Gastroesophageal sphincter (tissue), 3 donors: ENCODE measurements at regions not wholly inside any gene's neighbourhood (a gene's known extent, or its start where the extent isn't known, plus 50 kb on each side); places are given as distances from the start of the nearest gene placed in this dataset.

ENCODE experiments used
- EP300 ChIP-seq: sonication (generic); formaldehyde crosslinking; IDR thresholded peaks from one replicate; pipeline ENCODE4 v1.6.1; 2017; ENCODE audit warnings: antibody characterized with exemption, mild to moderate bottlenecking
- POLR2A ChIP-seq, 2 donors: fragments of 450-650 bp; IDR thresholded peaks; one replicate each; pipeline ENCODE4 v1.6.1; 2017; ENCODE audit warnings: antibody characterized with exemption in 2 of 2, mild to moderate bottlenecking in 2 of 2, moderate library complexity in 1 of 2
- POLR2AphosphoS5 ChIP-seq: sonication (generic); formaldehyde crosslinking; IDR thresholded peaks from one replicate; pipeline ENCODE4 v1.6.1; 2017; ENCODE audit warnings: antibody characterized with exemption
- TF ChIP-seq, protein P1 (sequence below), 4 experiments: fragments of 200-600 bp in 2 of 4; fragments of 450-650 bp in 2 of 4; sonication (generic) in 1 of 4; IDR thresholded peaks; one replicate each; pipeline ENCODE4 v1.5.1; 2017 to 2019; ENCODE audit warnings: antibody characterized with exemption in 4 of 4, mild to moderate bottlenecking in 2 of 4, moderate library complexity in 2 of 4

DNA sequence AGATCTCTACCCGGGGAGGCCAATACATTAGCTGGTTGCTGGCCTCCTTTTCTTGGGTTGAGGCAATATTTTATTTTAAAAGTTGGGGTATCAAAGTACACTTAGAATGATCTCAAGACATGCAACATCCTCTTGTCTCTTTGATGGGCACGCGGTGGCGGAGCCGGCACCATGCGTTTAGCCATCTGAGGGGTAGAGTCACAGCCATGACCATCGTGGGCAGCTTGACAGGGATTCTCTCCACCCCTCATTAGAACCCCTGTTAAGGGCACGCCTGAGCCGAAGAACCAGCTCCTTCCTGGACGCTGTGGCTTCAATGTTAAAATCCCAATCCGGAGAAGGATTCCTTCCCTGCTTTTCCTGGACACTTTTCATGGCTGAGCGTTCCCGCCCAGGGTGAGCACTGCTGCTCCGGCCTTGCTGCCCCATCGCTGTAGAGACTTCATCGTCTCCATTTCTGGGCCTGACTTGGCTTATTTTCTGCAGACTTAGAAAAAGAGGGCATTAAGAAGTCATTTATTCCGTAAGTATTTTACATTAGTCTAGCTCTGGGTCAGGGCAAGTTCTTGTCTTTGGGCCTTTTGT, 142.7 kb upstream of the CDH4 start:
- TF ChIP-seq, protein P1, sequence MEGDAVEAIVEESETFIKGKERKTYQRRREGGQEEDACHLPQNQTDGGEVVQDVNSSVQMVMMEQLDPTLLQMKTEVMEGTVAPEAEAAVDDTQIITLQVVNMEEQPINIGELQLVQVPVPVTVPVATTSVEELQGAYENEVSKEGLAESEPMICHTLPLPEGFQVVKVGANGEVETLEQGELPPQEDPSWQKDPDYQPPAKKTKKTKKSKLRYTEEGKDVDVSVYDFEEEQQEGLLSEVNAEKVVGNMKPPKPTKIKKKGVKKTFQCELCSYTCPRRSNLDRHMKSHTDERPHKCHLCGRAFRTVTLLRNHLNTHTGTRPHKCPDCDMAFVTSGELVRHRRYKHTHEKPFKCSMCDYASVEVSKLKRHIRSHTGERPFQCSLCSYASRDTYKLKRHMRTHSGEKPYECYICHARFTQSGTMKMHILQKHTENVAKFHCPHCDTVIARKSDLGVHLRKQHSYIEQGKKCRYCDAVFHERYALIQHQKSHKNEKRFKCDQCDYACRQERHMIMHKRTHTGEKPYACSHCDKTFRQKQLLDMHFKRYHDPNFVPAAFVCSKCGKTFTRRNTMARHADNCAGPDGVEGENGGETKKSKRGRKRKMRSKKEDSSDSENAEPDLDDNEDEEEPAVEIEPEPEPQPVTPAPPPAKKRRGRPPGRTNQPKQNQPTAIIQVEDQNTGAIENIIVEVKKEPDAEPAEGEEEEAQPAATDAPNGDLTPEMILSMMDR (IDR thresholded peaks at IDR 0.05), result no peak
- no peak for TF ChIP-seq POLR2A (IDR thresholded peaks at IDR 0.05)
- TF ChIP-seq EP300, result no peak
- TF ChIP-seq POLR2AphosphoS5, result no peak
